GM12878 (cell line): ENCODE measurements at regions not wholly inside any gene's neighbourhood (a gene's known extent, or its start where the extent isn't known, plus 50 kb on each side); places are given as distances from the start of the nearest gene placed in this dataset.

ENCODE experiments used
- ATAC-seq: fragments of 200-7000 bp; cut with Tn5 transposase; 3 replicates; pipeline ENCODE4 v1.9.1; 2020; ENCODE audit warnings: mild to moderate bottlenecking, moderate library complexity
- BruUV-seq: library from RNA; stranded (reverse); fragments of 400-500 nt; replicated peaks from 2 replicates; lab custom pipeline; 2021; lab: Mats Ljungman, UMichigan
- CTCF ChIA-PET: fragments of 300-600 bp; sonication (Branson Sonifier 250); formaldehyde crosslinking; extraction: SDS; loops from one replicate; lab custom pipeline; 2021; ENCODE audit warnings: inconsistent platforms; lab: Yijun Ruan, JAX
- POLR2A ChIA-PET: fragments of 350-600 bp; formaldehyde crosslinking; extraction: SDS; loops from one replicate; lab custom pipeline; 2021; ENCODE audit warnings: inconsistent platforms; lab: Charles Lee
- RAD21 ChIA-PET: fragments of 300-600 bp; sonication (Branson Sonifier 250); formaldehyde crosslinking; loops from one replicate; lab custom pipeline; 2023; ENCODE audit warnings: antibody characterized with exemption; ENCODE audit not compliant: unreplicated experiment; lab: Charles Lee
- SMC1A ChIA-PET: fragments of 300-600 bp; sonication (Branson Sonifier 250); formaldehyde crosslinking; loops from one replicate; lab custom pipeline; 2023; ENCODE audit not compliant: unreplicated experiment, uncharacterized antibody; lab: Charles Lee
- DNase-seq: peaks from one replicate; pipeline ENCODE4 v3.0.0-alpha.2; 2011; ENCODE audit warnings: low read depth, low spot score
- FAIRE-seq: peaks from 3 replicates; lab custom pipeline; 2011; peaks lifted over from hg19 to GRCh38; lab: Jason Lieb, UNC
- H2AFZ ChIP-seq: 2 replicates; pipeline ENCODE4 v1.6.0; 2011; ENCODE audit warnings: low read depth, low read length, control low read depth; ENCODE audit not compliant: control insufficient read depth
- H3K27ac ChIP-seq: 2 replicates; pipeline ENCODE4 v1.5.1; 2011; ENCODE audit warnings: control low read depth; ENCODE audit not compliant: control insufficient read depth, insufficient read depth
- H3K27me3 ChIP-seq, 2 experiments: replicated peaks in 1 of 2; 2 replicates each; pipeline versions ENCODE4 v1.6.0 to v1.6.1; 2011; ENCODE audit warnings: low read length in 1 of 2; ENCODE audit not compliant: control insufficient read depth in 2 of 2, insufficient read depth in 2 of 2
- H3K36me3 ChIP-seq, 2 experiments: 2 replicates each; pipeline ENCODE4 v1.5.1; 2011; ENCODE audit warnings: low read length in 1 of 2; ENCODE audit not compliant: control insufficient read depth in 2 of 2, insufficient read depth in 2 of 2
- H3K4me1 ChIP-seq: 2 replicates; pipeline ENCODE4 v1.6.1; 2011; ENCODE audit warnings: mild to moderate bottlenecking, low read length, moderate library complexity, mixed read lengths; ENCODE audit not compliant: control insufficient read depth, insufficient read depth
- H3K4me2 ChIP-seq: 2 replicates; pipeline ENCODE4 v1.6.0; 2011; ENCODE audit warnings: control low read depth; ENCODE audit not compliant: control insufficient read depth, insufficient read depth
- H3K4me3 ChIP-seq: fragments of 200-600 bp; sonication (generic); 2 replicates; pipeline ENCODE4 v1.5.1; 2016
- H3K79me2 ChIP-seq: 2 replicates; pipeline ENCODE4 v1.6.0; 2011; ENCODE audit warnings: low read length; ENCODE audit not compliant: control insufficient read depth, insufficient read depth
- H3K9ac ChIP-seq: 2 replicates; pipeline ENCODE4 v1.8.0; 2011; ENCODE audit warnings: low read length, control low read depth, mixed read lengths; ENCODE audit not compliant: control insufficient read depth, insufficient read depth
- H3K9me3 ChIP-seq: replicated peaks from 3 replicates; pipeline ENCODE4 v1.5.1; 2011; ENCODE audit warnings: mild to moderate bottlenecking, low read length; ENCODE audit not compliant: control insufficient read depth, insufficient read depth
- H4K20me1 ChIP-seq: 2 replicates; pipeline ENCODE4 v1.6.0; 2011; ENCODE audit not compliant: control insufficient read depth, insufficient read depth
- GATAD2B ChIP-seq: fragments of 450-650 bp; conservative IDR thresholded peaks from 2 replicates; pipeline ENCODE4 v1.6.1; 2017; ENCODE audit warnings: low read depth, mild to moderate bottlenecking, moderate library complexity
- KDM1A ChIP-seq: fragments of 200-600 bp; sonication (generic); IDR thresholded peaks from 2 replicates; pipeline ENCODE4 v1.6.1; 2016; ENCODE audit warnings: borderline replicate concordance
- MLLT1 ChIP-seq: fragments of 450-650 bp; IDR thresholded peaks from 2 replicates; pipeline ENCODE4 v1.6.1; 2016; ENCODE audit warnings: mild to moderate bottlenecking
- POLR2A ChIP-seq: IDR thresholded peaks from 2 replicates; pipeline ENCODE4 v1.6.1; 2011; ENCODE audit warnings: low read depth, mild to moderate bottlenecking, low read length
- POLR2AphosphoS5 ChIP-seq: IDR thresholded peaks from 2 replicates; pipeline ENCODE4 v1.6.1; 2011; ENCODE audit warnings: mild to moderate bottlenecking, low read length, inconsistent platforms
- RAD21 ChIP-seq: IDR thresholded peaks from 2 replicates; pipeline ENCODE4 v1.6.1; 2011; ENCODE audit warnings: mild to moderate bottlenecking, low read depth, low read length, moderate library complexity; ENCODE audit not compliant: insufficient read depth
- SP1 ChIP-seq: IDR thresholded peaks from one replicate; pipeline ENCODE4 v1.6.1; 2011; ENCODE audit warnings: low read depth, low read length
- ZBTB11 ChIP-seq: fragments of 450-650 bp; formaldehyde crosslinking; IDR thresholded peaks from 2 replicates; pipeline ENCODE4 v1.5.0; 2022; ENCODE audit warnings: mild to moderate bottlenecking, missing genetic modification characterization
- ZBTB33 ChIP-seq: fragments of 450-650 bp; IDR thresholded peaks from 2 replicates; pipeline ENCODE4 v1.6.1; 2017; ENCODE audit warnings: mild to moderate bottlenecking
- WGBS: methylation state at CpG from one replicate; pipeline ENCODE4 v1.1.6; 2016; ENCODE audit warnings: low lambda C conversion rate; ENCODE audit not compliant: insufficient replicate concordance, insufficient coverage; ENCODE audit errors: missing lambda C conversion rate; 5-methylcytosine and 5-hydroxymethylcytosine counted together
- in situ Hi-C: fragments of 300-500 bp; cut with MboI; formaldehyde crosslinking; loops from 9 replicates; pipeline ENCODE4 v1.14.3; 2018; ENCODE audit warnings: mixed read lengths
- intact Hi-C: fragments of 100-400 bp; cut with micrococcal nuclease; formaldehyde crosslinking; loops from one replicate; pipeline ENCODE4 v1.14.2; 2022; ENCODE audit not compliant: unreplicated experiment
- TF ChIP-seq, protein P1 (sequence below): fragments of 150-350 bp; IDR thresholded peaks from 2 replicates; pipeline ENCODE4 v1.6.1; 2016; ENCODE audit warnings: low read depth, low read length
- TF ChIP-seq, protein P2 (sequence below): fragments of 450-650 bp; formaldehyde crosslinking; IDR thresholded peaks from 2 replicates; pipeline ENCODE4 v1.4.0; 2022; ENCODE audit warnings: mild to moderate bottlenecking, moderate library complexity

DNA sequence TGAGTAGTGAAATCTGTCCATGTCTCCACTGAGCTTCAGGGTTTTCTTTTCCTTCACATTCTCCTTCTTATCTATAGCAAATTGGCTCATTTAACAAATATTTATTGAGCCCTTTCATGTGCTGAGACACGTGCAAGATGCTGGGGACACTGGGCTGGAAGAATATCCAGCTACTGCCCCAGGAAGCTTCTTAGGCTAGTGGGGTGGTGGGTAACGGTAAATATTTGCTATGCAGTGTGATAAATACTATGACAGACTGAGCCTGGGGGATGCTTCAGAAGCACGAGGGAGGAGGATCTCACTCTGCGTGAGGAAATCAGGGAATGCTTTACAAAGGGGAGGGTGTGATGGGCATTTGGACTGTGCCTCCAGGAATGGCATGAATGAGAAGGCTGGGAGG lies 524.1 kb downstream of the GRIN2A start:
- H3K4me1 ChIP-seq: no peaks in the 10 kb centered on the region
- DNase-seq (no peak), FAIRE-seq (no peak), ATAC-seq (no peak)
- POLR2A ChIA-PET: no interaction called here
- RAD21 ChIA-PET: interaction anchor here (0.6 kb wide), 1 partner anchor 248 kb away, joined by 3 read pairs; no protein-coding TSS in a partner anchor
- H4K20me1 ChIP-seq: no peaks in the 10 kb centered on the region
- 0% methylated on average over 4 of the region's 4 CpGs for WGBS
- SMC1A ChIA-PET: interaction anchor here (1.4 kb wide), 1 partner anchor 522 kb away, joined by 4 read pairs; no protein-coding TSS in a partner anchor
- no peak overlapping the region for H3K27ac ChIP-seq
- CTCF ChIA-PET: interaction anchor here (1.9 kb wide), 1 partner anchor 10 kb away, joined by 7 read pairs; no protein-coding TSS in a partner anchor
- intact Hi-C loops: no loop called here
- no peak overlapping the region for H3K4me3 ChIP-seq
- no peaks in the 10 kb centered on the region; a peak in 1 of 4 replicates for H3K27me3 ChIP-seq
- in situ Hi-C loops: no loop called here
- H3K9me3 ChIP-seq: no peaks in the 10 kb centered on the region; the same call in 2 of the 3 replicates
- no TSS peak for BruUV-seq
- H3K9ac ChIP-seq: no peak overlapping the region
- H2AFZ ChIP-seq: no peak overlapping the region
- H3K79me2 ChIP-seq: no peaks in the 10 kb centered on the region
- H3K4me2 ChIP-seq: no peak overlapping the region
- no peaks in the 10 kb centered on the region for H3K36me3 ChIP-seq
- TF ChIP-seq ZBTB11 (no peak), ZBTB33 (no peak), POLR2A (no peak), KDM1A (no peak), MLLT1 (no peak), SP1 (no peak), RAD21 (no peak), POLR2AphosphoS5 (no peak), GATAD2B (no peak)
- TF ChIP-seq, protein P1, sequence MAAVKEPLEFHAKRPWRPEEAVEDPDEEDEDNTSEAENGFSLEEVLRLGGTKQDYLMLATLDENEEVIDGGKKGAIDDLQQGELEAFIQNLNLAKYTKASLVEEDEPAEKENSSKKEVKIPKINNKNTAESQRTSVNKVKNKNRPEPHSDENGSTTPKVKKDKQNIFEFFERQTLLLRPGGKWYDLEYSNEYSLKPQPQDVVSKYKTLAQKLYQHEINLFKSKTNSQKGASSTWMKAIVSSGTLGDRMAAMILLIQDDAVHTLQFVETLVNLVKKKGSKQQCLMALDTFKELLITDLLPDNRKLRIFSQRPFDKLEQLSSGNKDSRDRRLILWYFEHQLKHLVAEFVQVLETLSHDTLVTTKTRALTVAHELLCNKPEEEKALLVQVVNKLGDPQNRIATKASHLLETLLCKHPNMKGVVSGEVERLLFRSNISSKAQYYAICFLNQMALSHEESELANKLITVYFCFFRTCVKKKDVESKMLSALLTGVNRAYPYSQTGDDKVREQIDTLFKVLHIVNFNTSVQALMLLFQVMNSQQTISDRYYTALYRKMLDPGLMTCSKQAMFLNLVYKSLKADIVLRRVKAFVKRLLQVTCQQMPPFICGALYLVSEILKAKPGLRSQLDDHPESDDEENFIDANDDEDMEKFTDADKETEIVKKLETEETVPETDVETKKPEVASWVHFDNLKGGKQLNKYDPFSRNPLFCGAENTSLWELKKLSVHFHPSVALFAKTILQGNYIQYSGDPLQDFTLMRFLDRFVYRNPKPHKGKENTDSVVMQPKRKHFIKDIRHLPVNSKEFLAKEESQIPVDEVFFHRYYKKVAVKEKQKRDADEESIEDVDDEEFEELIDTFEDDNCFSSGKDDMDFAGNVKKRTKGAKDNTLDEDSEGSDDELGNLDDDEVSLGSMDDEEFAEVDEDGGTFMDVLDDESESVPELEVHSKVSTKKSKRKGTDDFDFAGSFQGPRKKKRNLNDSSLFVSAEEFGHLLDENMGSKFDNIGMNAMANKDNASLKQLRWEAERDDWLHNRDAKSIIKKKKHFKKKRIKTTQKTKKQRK: no peak
- TF ChIP-seq, protein P2, sequence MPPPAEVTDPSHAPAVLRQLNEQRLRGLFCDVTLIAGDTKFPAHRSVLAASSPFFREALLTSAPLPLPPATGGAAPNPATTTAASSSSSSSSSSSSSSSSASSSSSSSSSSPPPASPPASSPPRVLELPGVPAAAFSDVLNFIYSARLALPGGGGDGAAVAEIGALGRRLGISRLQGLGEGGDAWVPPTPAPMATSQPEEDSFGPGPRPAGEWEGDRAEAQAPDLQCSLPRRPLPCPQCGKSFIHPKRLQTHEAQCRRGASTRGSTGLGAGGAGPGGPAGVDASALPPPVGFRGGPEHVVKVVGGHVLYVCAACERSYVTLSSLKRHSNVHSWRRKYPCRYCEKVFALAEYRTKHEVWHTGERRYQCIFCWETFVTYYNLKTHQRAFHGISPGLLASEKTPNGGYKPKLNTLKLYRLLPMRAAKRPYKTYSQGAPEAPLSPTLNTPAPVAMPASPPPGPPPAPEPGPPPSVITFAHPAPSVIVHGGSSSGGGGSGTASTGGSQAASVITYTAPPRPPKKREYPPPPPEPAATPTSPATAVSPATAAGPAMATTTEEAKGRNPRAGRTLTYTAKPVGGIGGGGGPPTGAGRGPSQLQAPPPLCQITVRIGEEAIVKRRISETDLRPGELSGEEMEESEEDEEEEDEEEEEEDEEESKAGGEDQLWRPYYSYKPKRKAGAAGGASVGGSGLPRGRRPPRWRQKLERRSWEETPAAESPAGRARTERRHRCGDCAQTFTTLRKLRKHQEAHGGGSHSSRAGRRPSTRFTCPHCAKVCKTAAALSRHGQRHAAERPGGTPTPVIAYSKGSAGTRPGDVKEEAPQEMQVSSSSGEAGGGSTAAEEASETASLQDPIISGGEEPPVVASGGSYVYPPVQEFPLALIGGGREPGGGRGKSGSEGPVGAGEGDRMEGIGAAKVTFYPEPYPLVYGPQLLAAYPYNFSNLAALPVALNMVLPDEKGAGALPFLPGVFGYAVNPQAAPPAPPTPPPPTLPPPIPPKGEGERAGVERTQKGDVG: no peak
